Ovary (tissue), 7 donors: ENCODE measurements at regions not wholly inside any gene's neighbourhood (a gene's known extent, or its start where the extent isn't known, plus 50 kb on each side); places are given as distances from the start of the nearest gene placed in this dataset.
"Not testable (repeated sequence)": the region's sequence is repeated elsewhere in the genome, so short reads cannot be mapped to it uniquely, and the experiment has no call there.

Experiments used
- DNase-seq, 5 donors: peaks; one replicate each; pipeline ENCODE4 v3.0.0-alpha.2; 2019 to 2020
- H3K27ac ChIP-seq, 2 donors: fragments of 200-600 bp; one replicate each; pipeline versions ENCODE4 v1.5.1 to v1.8.0; 2019 to 2022
- H3K27me3 ChIP-seq: fragments of 200-600 bp; one replicate; pipeline ENCODE4 v1.8.0; 2022
- H3K36me3 ChIP-seq: fragments of 200-600 bp; sonication (generic); one replicate; pipeline ENCODE4 v1.5.1; 2019
- H3K4me1 ChIP-seq: one replicate; pipeline ENCODE4 v1.8.1; 2013; ENCODE audit warnings: mild to moderate bottlenecking, moderate library complexity; ENCODE audit not compliant: insufficient read depth
- H3K4me3 ChIP-seq: fragments of 200-600 bp; sonication (generic); one replicate; pipeline ENCODE4 v1.5.1; 2017
- H3K9me3 ChIP-seq, 2 donors: fragments of 200-600 bp in 1 of 2; sonication (generic) in 1 of 2; one replicate each; pipeline versions ENCODE4 v1.5.1 to v1.8.1; 2013 to 2019; ENCODE audit warnings: mild to moderate bottlenecking in 1 of 2, moderate library complexity in 1 of 2
- CTCF ChIP-seq, 3 donors: fragments of 450-650 bp in 2 of 3; fragments of 200-600 bp in 1 of 3; IDR thresholded peaks; one replicate each; pipeline versions ENCODE4 v1.5.1 to v1.8.0; 2016 to 2022; ENCODE audit warnings: antibody characterized with exemption in 3 of 3, mild to moderate bottlenecking in 1 of 3
- EP300 ChIP-seq: sonication (generic); formaldehyde crosslinking; IDR thresholded peaks from one replicate; pipeline ENCODE4 v1.6.1; 2017; ENCODE audit warnings: antibody characterized with exemption
- POLR2A ChIP-seq: fragments of 450-650 bp; IDR thresholded peaks from one replicate; pipeline ENCODE4 v1.6.1; 2017; ENCODE audit warnings: antibody characterized with exemption, mild to moderate bottlenecking, moderate library complexity
- WGBS, 3 donors: extraction: QIAGEN DNeasy Blood & Tissue Kit in 1 of 3; methylation state at CpG; one replicate each; pipeline versions ENCODE4 v1.1.5 to v1.1.7; 2013 to 2017; 5-methylcytosine and 5-hydroxymethylcytosine counted together
- intact Hi-C, 4 donors: fragments of 100-400 bp; cut with DNase I; formaldehyde crosslinking; loops; one replicate each; pipeline versions ENCODE4 v1.11.0 to v1.15.1; 2022 to 2023
- donor health status: DM: no; HTN: no; CAD: no; lungs with moderate emphysema.
- donor health status: DM: no; HTN: no; CAD: no.
- donor health status: Bipolar disorder and iron deficiency.
- donor health status: DM: no; HTN: no; CAD: no.
- donor health status: DM: yes; HTN: yes; CAD: no.

DNA sequence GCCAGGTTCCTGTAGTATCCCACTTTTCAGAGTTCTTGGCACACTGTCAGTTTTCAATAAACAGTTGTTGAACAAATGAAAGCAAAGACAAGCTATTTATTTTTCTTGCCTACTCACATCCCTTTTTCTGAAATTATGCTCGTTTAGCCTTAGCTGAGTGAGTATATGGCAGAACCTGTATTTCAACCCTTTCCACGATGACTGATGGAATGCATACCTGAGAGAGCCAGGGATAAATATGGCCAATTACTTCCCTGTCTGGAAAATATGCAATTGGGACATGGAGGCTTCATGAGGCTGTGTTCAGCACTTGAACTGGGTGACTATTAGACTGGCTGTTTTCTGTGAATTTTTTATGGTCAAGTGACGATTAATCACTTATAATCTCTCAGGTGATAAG is 144.5 kb upstream of the POT1 start:
- Histone ChIP-seq H3K27ac (no peak overlapping the region), H3K4me1 (no peaks in the 10 kb centered on the region), H3K9me3 (no peaks in the 10 kb centered on the region), H3K4me3 (no peak overlapping the region), H3K36me3 (no peaks in the 10 kb centered on the region), H3K27me3 (no peaks in the 10 kb centered on the region)
- no peak for TF ChIP-seq EP300
- 61 to 69% (median 65%) methylated on average over 3 of the region's 3 CpGs for WGBS, 3 donors
- intact Hi-C loops, result no loop called here
- no peak for DNase-seq

GRCh38 chr7:125065546-125065945 is 135.9 kb upstream of the POT1 start:
- Histone ChIP-seq H3K9me3 (no peaks in the 10 kb centered on the region), H3K27me3 (no peaks in the 10 kb centered on the region), H3K4me3 (no peak overlapping the region), H3K27ac (no peak overlapping the region), H3K36me3 (no peaks in the 10 kb centered on the region), H3K4me1 (no peaks in the 10 kb centered on the region)
- TF ChIP-seq CTCF (IDR thresholded peaks at IDR 0.05) (no peak), POLR2A (no peak), EP300 (no peak)
- intact Hi-C loops, result no loop called here
- WGBS, 3 donors, result 92 to 94% (median 92%) methylated on average over 1 of the region's 1 CpG
- DNase-seq, result no peak

- no peaks in the 10 kb centered on the region for H3K4me1 ChIP-seq
- DNase-seq, result no peak
- no peaks in the 10 kb centered on the region for H3K36me3 ChIP-seq
- H3K27ac ChIP-seq, result no peak overlapping the region
- intact Hi-C loops, result no loop called here
- H3K9me3 ChIP-seq, result no peaks in the 10 kb centered on the region
- no peaks in the 10 kb centered on the region for H3K27me3 ChIP-seq
- WGBS, 3 donors, result 85 to 91% (median 86%) methylated on average over 1 of the region's 1 CpG
- no peak for TF ChIP-seq EP300
- no peak for TF ChIP-seq CTCF (IDR thresholded peaks at IDR 0.05)
- no peak for TF ChIP-seq POLR2A
- no peak overlapping the region for H3K4me3 ChIP-seq
Measured at GRCh38 chr7:125065001-125065400, 135.4 kb upstream of the POT1 start.

DNA sequence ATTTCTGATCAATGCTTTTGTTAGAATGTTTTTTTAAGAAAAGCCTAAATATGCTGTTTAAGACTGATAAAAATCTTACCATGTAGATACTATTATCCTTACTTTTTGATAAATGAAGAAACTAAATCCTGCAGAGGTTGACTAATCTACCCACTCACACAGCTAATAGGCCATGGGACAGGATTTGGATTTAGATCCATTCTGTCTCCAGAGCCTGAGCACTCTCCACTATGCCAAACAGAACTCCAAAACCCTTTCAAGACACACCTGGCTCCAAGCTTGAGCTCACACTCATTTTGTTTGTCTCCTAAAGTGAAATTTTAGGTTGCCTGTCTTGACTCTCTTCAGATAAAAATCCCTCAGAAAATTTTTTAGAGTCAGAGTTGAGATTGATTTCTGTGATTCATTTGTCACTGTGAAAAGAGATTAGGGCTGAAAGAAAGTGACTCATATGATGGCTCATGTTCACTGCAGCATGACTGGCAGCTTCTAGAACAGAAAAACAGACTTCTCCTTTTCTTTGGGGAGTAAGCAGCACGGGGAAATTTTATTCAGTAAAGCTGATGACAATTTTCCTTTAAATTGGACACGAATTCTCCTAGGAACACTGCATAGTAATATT is 132.3 kb upstream of the POT1 start:
- H3K27me3 ChIP-seq, result no peaks in the 10 kb centered on the region
- no peaks in the 10 kb centered on the region for H3K36me3 ChIP-seq
- DNase-seq, result no peak
- no peaks in the 10 kb centered on the region for H3K4me1 ChIP-seq
- H3K27ac ChIP-seq, result no peak overlapping the region
- H3K9me3 ChIP-seq, result no peaks in the 10 kb centered on the region
- intact Hi-C loops, result no loop called here
- 74 to 81% (median 75%) methylated on average over 2 of the region's 2 CpGs for WGBS, 3 donors
- TF ChIP-seq CTCF (IDR thresholded peaks at IDR 0.05) (no peak), POLR2A (no peak), EP300 (no peak)
- H3K4me3 ChIP-seq, result no peak overlapping the region

DNA sequence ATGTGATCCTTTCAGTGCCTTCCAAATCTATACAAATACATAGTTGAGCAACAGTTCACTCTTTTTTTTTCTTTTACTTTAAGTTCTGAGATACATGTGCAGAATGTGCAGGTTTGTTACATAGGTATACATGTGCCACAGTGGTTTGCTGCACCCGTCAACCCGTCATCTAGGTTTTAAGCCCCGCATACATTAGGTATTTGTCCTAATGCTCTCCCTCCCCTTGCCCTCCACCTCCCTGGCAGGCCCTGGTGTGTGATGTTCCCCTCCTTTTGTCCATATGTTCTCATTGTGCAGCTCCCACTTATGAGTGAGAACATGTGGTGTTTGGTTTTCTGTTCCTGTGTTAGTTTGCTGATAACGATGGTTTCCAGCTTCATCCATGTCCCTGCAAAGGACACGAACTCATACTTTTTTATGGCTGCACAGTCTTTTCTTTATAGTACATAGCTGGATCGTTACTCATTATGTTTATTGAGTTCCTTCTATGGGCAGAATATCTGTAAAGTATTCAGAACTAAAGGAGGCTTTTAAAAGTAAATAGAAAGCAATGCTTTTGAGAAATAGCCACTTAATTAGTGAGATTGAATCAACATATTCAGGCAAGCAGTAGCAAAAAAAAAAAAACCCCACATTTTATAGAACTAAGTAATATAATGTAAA is 131.6 kb upstream of the POT1 start:
- not testable (repeated sequence) for H3K27ac ChIP-seq
- WGBS, 3 donors, result 37 to 40% (median 39%) methylated on average over 6 of the region's 6 CpGs

More for the DNA sequence above, 131.6 kb upstream of the POT1 start:
- H3K36me3 ChIP-seq, H3K9me3 ChIP-seq, H3K27me3 ChIP-seq, intact Hi-C loops, H3K4me1 ChIP-seq, DNase-seq, H3K4me3 ChIP-seq: not testable (repeated sequence)
